ENCODE measurements at regions not wholly inside any gene's neighbourhood (a gene's known extent, or its start where the extent isn't known, plus 50 kb on each side); places are given as distances from the start of the nearest gene placed in this dataset.

DNA sequence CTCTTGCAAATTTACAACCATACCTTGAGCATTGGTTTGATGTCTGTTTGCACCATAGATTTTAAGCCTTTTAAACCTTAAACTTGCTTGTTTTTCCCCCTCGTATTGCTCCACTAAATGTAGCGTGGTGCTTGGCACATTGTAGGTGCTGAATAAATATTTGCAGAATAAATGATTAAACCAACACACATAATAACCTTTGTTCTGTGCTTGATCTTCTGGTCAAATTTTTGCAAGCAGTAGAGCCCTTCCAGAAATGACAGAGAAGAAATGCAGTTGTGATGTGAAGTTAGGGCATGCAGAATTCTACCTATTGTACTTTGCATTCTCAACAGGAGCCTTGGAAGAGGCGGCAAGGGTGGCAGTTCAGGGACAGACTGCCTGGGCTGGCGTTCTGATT lies 394.4 kb upstream of the TBX3 start:
- H3K4me3 ChIP-seq (ENCODE audit: low read depth, poor library complexity, severe bottlenecking) = no peak overlapping the region
- intact Hi-C loops (cut with DNase I; ENCODE audit: low total_unique reads) = no loop called here
- TF ChIP-seq, protein P1, sequence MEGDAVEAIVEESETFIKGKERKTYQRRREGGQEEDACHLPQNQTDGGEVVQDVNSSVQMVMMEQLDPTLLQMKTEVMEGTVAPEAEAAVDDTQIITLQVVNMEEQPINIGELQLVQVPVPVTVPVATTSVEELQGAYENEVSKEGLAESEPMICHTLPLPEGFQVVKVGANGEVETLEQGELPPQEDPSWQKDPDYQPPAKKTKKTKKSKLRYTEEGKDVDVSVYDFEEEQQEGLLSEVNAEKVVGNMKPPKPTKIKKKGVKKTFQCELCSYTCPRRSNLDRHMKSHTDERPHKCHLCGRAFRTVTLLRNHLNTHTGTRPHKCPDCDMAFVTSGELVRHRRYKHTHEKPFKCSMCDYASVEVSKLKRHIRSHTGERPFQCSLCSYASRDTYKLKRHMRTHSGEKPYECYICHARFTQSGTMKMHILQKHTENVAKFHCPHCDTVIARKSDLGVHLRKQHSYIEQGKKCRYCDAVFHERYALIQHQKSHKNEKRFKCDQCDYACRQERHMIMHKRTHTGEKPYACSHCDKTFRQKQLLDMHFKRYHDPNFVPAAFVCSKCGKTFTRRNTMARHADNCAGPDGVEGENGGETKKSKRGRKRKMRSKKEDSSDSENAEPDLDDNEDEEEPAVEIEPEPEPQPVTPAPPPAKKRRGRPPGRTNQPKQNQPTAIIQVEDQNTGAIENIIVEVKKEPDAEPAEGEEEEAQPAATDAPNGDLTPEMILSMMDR (IDR thresholded peaks at IDR 0.05) = no peak
- no peak for TF ChIP-seq POLR2A (IDR thresholded peaks at IDR 0.05)
- WGBS, 2 donors = 91 to 94% methylated on average over 4 of the region's 4 CpGs
- DNase-seq (ENCODE audit: low spot score in 2 of 2) = no peak

DNA sequence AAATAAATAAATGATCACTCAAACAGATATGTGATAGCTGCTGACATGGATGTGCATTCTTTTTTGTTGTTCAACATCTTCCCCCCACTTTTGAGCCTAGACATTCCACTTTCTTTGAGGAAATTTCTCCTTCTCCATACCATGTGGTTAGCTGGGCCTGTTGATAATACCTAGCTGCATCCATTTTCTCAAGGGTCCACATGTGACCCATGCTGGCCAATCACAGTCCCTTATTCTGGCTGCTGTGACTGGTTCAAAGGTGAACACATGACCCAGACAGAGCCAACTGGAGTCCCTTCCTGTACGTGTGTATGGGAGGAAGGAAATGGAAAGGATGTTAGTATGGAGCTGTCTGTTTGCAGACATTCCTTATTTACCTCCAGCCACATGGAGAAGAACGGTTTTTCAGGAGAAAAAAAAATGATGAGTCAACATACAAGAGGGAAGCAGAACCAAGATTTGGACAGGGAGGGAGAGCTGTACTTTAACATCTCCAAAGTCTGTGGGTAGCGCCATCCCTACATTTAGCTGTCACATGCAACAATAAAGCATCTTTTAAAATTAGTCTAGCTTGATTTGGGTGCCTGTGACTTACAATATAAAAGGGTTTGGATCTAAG lies 391.7 kb upstream of the TBX3 start:
- WGBS, 2 donors = 75 to 78% methylated on average over 3 of the region's 3 CpGs

DNA sequence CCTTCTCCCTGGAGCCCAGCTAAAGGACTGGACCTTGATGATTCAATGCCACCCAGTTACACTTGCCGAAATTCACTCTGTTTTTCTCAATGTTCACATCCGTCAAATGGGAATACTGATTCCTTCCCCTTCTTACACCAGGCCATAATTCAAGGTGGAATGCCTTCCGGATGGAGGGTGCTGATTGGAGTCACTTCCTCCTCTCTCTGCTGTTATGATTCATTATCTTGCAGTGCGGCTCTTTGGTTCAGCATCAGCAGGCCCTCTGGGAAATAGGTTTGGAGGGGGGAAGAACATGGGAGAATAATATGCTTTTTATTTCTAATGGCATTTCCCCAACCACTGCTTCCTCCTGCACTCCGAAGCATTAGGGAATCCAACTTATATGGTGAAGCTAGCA lies 390.6 kb upstream of the TBX3 start:
- no peak for TF ChIP-seq POLR2A (IDR thresholded peaks at IDR 0.05)
- TF ChIP-seq, protein P1 (IDR thresholded peaks at IDR 0.05) = no peak
- no peak overlapping the region for H3K4me3 ChIP-seq (ENCODE audit: low read depth, poor library complexity, severe bottlenecking)
- no peak for DNase-seq (ENCODE audit: low spot score in 2 of 2)
- 77 to 82% methylated on average over 5 of the region's 5 CpGs for WGBS, 2 donors
- intact Hi-C loops (cut with DNase I; ENCODE audit: low total_unique reads) = no loop called here

More for the DNA sequence above, 391.7 kb upstream of the TBX3 start:
- intact Hi-C loops (cut with DNase I; ENCODE audit: low total_unique reads) = no loop called here
- no peak for DNase-seq (ENCODE audit: low spot score in 2 of 2)
- TF ChIP-seq POLR2A (IDR thresholded peaks at IDR 0.05) = no peak
- TF ChIP-seq, protein P1 (IDR thresholded peaks at IDR 0.05) = no peak
- no peak overlapping the region for H3K4me3 ChIP-seq (ENCODE audit: low read depth, poor library complexity, severe bottlenecking)

DNA sequence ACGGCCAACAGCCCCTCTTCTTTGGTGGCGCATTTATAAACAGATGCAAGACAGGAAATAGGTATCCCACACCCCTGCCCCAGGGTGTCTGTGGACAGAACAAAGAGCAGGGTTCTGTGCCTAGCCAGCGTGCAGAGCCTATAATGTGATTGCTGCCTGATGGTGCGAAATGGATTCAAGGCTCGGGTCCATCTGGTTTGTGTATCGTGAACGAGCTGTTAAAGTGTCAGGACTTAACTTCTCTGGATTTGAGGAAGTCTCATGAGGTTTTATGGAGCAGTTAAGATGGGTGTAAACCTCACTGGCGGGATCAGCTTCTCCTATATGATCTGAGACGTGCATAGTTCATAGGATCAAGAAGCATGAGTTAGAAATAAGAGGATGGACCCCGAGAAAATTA lies 388.7 kb upstream of the TBX3 start:
- DNase-seq (ENCODE audit: low spot score in 2 of 2) = peak in 1 of 2 donors; percentile 42
- 52% methylated on average over 10 of the region's 10 CpGs for WGBS, 2 donors
- H3K4me3 ChIP-seq (ENCODE audit: low read depth, poor library complexity, severe bottlenecking) = no peak overlapping the region
- intact Hi-C loops (cut with DNase I; ENCODE audit: low total_unique reads) = no loop called here
- TF ChIP-seq POLR2A (IDR thresholded peaks at IDR 0.05) = no peak
- TF ChIP-seq, protein P1 (IDR thresholded peaks at IDR 0.05) = no peak

DNA sequence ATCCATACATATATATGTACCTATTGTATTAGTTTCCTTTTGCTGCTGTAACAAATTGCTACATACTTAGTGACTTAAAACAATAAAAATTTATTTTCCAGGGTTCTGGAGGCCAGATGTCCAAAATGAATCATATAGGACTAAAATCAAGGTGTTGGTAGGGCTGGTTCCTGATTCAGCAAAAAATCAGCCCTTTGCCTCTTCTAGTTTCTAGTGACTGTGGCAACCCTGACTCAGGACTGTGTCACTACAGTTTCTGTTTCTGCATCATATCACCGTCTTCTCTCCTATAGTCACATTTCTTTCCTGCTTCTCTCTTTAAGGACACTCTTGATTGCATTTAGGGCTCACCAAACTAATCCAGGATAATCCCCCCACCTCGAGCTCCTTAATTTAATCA lies 386.3 kb upstream of the TBX3 start:
- intact Hi-C loops (cut with DNase I; ENCODE audit: low total_unique reads) = no loop called here
- WGBS, 2 donors = 81 to 90% methylated on average over 2 of the region's 2 CpGs
- H3K4me3 ChIP-seq (ENCODE audit: low read depth, poor library complexity, severe bottlenecking) = no peak overlapping the region
- no peak for DNase-seq (ENCODE audit: low spot score in 2 of 2)
- no peak for TF ChIP-seq POLR2A (IDR thresholded peaks at IDR 0.05)
- TF ChIP-seq, protein P1 (IDR thresholded peaks at IDR 0.05) = no peak

DNA sequence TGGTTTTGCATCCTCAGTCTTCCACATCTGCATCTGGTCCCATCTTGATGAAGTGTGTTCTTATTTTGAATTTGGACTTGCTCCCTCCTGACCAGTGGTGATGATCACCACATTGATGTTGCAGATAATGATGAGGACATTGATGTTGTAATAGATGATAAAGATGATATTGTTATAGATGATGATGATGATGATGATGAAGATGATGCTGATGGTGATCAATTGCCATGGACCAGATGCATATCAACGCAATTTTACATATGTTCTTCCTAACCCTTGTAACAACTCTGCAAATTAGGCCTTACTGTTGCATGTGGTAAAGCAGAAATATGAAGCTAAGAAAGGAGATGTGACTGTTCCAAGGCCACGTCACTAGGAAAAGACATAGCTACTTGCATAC lies 380.3 kb upstream of the TBX3 start:
- intact Hi-C loops (cut with DNase I; ENCODE audit: low total_unique reads) = no loop called here
- TF ChIP-seq, protein P1 (IDR thresholded peaks at IDR 0.05) = no peak
- no peak for TF ChIP-seq POLR2A (IDR thresholded peaks at IDR 0.05)
- WGBS, 2 donors = 93 to 94% methylated on average over 2 of the region's 2 CpGs

More for the DNA sequence above, 380.3 kb upstream of the TBX3 start:
- DNase-seq (ENCODE audit: low spot score in 2 of 2) = no peak
- H3K4me3 ChIP-seq (ENCODE audit: low read depth, poor library complexity, severe bottlenecking) = no peak overlapping the region

All from lower leg skin (tissue), 4 donors.